H1 (cell line): ENCODE measurements at regions not wholly inside any gene's neighbourhood (a gene's known extent, or its start where the extent isn't known, plus 50 kb on each side); places are given as distances from the start of the nearest gene placed in this dataset.

ENCODE experiments used
- ATF2 ChIP-seq: IDR thresholded peaks from 2 replicates; pipeline ENCODE4 v1.6.1; 2012; ENCODE audit warnings: low read length, inconsistent platforms
- CHD2 ChIP-seq: IDR thresholded peaks from 2 replicates; pipeline ENCODE4 v1.6.1; 2012; ENCODE audit warnings: low read length, improper control_type of control experiment
- SIN3A ChIP-seq, 2 experiments: IDR thresholded peaks in 1 of 2; conservative IDR thresholded peaks in 1 of 2; 2 replicates each; pipeline ENCODE4 v1.6.1; 2011 to 2012; ENCODE audit warnings: low read length in 2 of 2, improper control_type of control experiment in 1 of 2, low read depth in 1 of 2, mild to moderate bottlenecking in 1 of 2

GRCh38 chr1:213720032-213720431 lies 267.7 kb upstream of the PROX1 start (continued):
- TF ChIP-seq SIN3A (conservative IDR thresholded peaks at IDR 0.05 in 1 of 2, IDR thresholded peaks at IDR 0.05 in 1 of 2; ENCODE audit: low read depth in 1 of 2, low read length in 2 of 2): no peak
- TF ChIP-seq CHD2: no peak
- no peak for TF ChIP-seq ATF2
- TF ChIP-seq, all 59 proteins: peak for 0
